ENCODE measurements at regions not wholly inside any gene's neighbourhood (a gene's known extent, or its start where the extent isn't known, plus 50 kb on each side); places are given as distances from the start of the nearest gene placed in this dataset.

- TF ChIP-seq CTCF (IDR thresholded peaks at IDR 0.05) (no peak), POLR2A (IDR thresholded peaks at IDR 0.05) (no peak)
Observed at GRCh38 chr3:102599819-102600576, 165.2 kb downstream of the ZPLD1 start.

Measured in sigmoid colon (tissue), 3 donors.